BLaER1 treated with 17β-estradiol and CSF1 and Interleukin-3, amounts not matched to agents 10 nM and 100 nM (cell line): ENCODE measurements at regions not wholly inside any gene's neighbourhood (a gene's known extent, or its start where the extent isn't known, plus 50 kb on each side); places are given as distances from the start of the nearest gene placed in this dataset.

Source experiments
- H3K27ac ChIP-seq, 11 experiments: shearing (Covaris generic); formaldehyde crosslinking; 2 replicates each; pipeline ENCODE4 v1.8.1; 2022
- H3K27me3 ChIP-seq, 11 experiments: shearing (Covaris generic); formaldehyde crosslinking; 2 replicates each; pipeline ENCODE4 v1.8.1; 2022
- H3K36me3 ChIP-seq, 11 experiments: shearing (Covaris generic); formaldehyde crosslinking; 2 replicates each; pipeline ENCODE4 v1.8.1; 2022
- H3K4me1 ChIP-seq, 10 experiments: shearing (Covaris generic); formaldehyde crosslinking; 2 replicates each; pipeline ENCODE4 v1.8.1; 2022
- H3K4me2 ChIP-seq, 11 experiments: shearing (Covaris generic); formaldehyde crosslinking; 2 replicates each; pipeline ENCODE4 v1.8.1; 2022
- H3K4me3 ChIP-seq, 10 experiments: shearing (Covaris generic); formaldehyde crosslinking; 2 replicates each; pipeline ENCODE4 v1.8.1; 2022
- H3K9ac ChIP-seq, 11 experiments: shearing (Covaris generic); formaldehyde crosslinking; 2 replicates each; pipeline ENCODE4 v1.8.1; 2022
- H3K9me3 ChIP-seq, 11 experiments: shearing (Covaris generic); formaldehyde crosslinking; replicated peaks in 1 of 11; 2 replicates each; pipeline ENCODE4 v1.8.1; 2022
- H4K20me1 ChIP-seq, 11 experiments: shearing (Covaris generic); formaldehyde crosslinking; 2 replicates each; pipeline ENCODE4 v1.8.1; 2022
- Cebpa-rat ChIP-seq, 11 experiments: shearing (Covaris generic); IDR thresholded peaks; 2 replicates each; pipeline ENCODE4 v1.8.1; 2022

- Histone ChIP-seq H3K36me3 (no peaks in the 10 kb centered on the region), H3K4me2 (no peak overlapping the region), H3K4me1 (no peaks in the 10 kb centered on the region), H3K9me3 (peaks cover 13 to 18% (median 15%) of the 10 kb centered on the region in 11 experiments), H4K20me1 (no peaks in the 10 kb centered on the region), H3K27me3 (no peaks in the 10 kb centered on the region), H3K9ac (no peak overlapping the region), H3K27ac (no peak overlapping the region), H3K4me3 (no peak overlapping the region)
- no peak for TF ChIP-seq Cebpa-rat (IDR thresholded peaks at IDR 0.05)
Measured at GRCh38 chr4:106451091-106451490, 82.5 kb upstream of the GIMD1 start.

GRCh38 chr4:106450249-106450648 is 81.7 kb upstream of the GIMD1 start:
- Histone ChIP-seq H3K27ac (no peak overlapping the region), H3K9ac (no peak overlapping the region), H3K4me3 (no peak overlapping the region), H3K9me3 (peaks cover 18 to 25% (median 21%) of the 10 kb centered on the region in 11 experiments), H3K27me3 (no peaks in the 10 kb centered on the region), H3K36me3 (no peaks in the 10 kb centered on the region), H4K20me1 (no peaks in the 10 kb centered on the region), H3K4me1 (no peaks in the 10 kb centered on the region), H3K4me2 (no peak overlapping the region)
- no peak for TF ChIP-seq Cebpa-rat (IDR thresholded peaks at IDR 0.05)

GRCh38 chr4:106444557-106444956 is 76.0 kb upstream of the GIMD1 start:
- no peaks in the 10 kb centered on the region for H3K36me3 ChIP-seq
- H3K4me2 ChIP-seq: no peak overlapping the region
- H3K27me3 ChIP-seq: no peaks in the 10 kb centered on the region
- H3K4me3 ChIP-seq: no peak overlapping the region
- H3K4me1 ChIP-seq: no peaks in the 10 kb centered on the region
- TF ChIP-seq Cebpa-rat (IDR thresholded peaks at IDR 0.05): no peak
- H3K9me3 ChIP-seq: peaks cover 18 to 25% (median 21%) of the 10 kb centered on the region in 11 experiments
- no peak overlapping the region for H3K9ac ChIP-seq
- no peaks in the 10 kb centered on the region for H4K20me1 ChIP-seq
- H3K27ac ChIP-seq: no peak overlapping the region

GRCh38 chr4:106430797-106431196 is 62.2 kb upstream of the GIMD1 start:
- H4K20me1 ChIP-seq: no peaks in the 10 kb centered on the region
- no peaks in the 10 kb centered on the region for H3K27me3 ChIP-seq
- TF ChIP-seq Cebpa-rat (IDR thresholded peaks at IDR 0.05): no peak
- no peak overlapping the region for H3K9ac ChIP-seq
- H3K36me3 ChIP-seq: no peaks in the 10 kb centered on the region
- no peaks in the 10 kb centered on the region for H3K4me1 ChIP-seq
- H3K4me2 ChIP-seq: no peak overlapping the region
- no peak overlapping the region for H3K27ac ChIP-seq
- no peak overlapping the region for H3K4me3 ChIP-seq
- H3K9me3 ChIP-seq: no peaks in the 10 kb centered on the region

GRCh38 chr4:106429885-106430284 is 61.3 kb upstream of the GIMD1 start:
- Histone ChIP-seq H3K27me3 (no peaks in the 10 kb centered on the region), H3K9me3 (no peaks in the 10 kb centered on the region), H3K27ac (no peak overlapping the region), H4K20me1 (no peaks in the 10 kb centered on the region), H3K4me1 (no peaks in the 10 kb centered on the region), H3K4me3 (no peak overlapping the region), H3K9ac (no peak overlapping the region), H3K36me3 (no peaks in the 10 kb centered on the region), H3K4me2 (no peak overlapping the region)
- TF ChIP-seq Cebpa-rat (IDR thresholded peaks at IDR 0.05): no peak

- H3K4me3 ChIP-seq: no peak overlapping the region
- TF ChIP-seq Cebpa-rat (IDR thresholded peaks at IDR 0.05): no peak
- H4K20me1 ChIP-seq: no peaks in the 10 kb centered on the region
- H3K4me1 ChIP-seq: no peaks in the 10 kb centered on the region
- H3K36me3 ChIP-seq: no peaks in the 10 kb centered on the region
- no peak overlapping the region for H3K9ac ChIP-seq
- H3K9me3 ChIP-seq: no peaks in the 10 kb centered on the region
- no peak overlapping the region for H3K27ac ChIP-seq
- no peaks in the 10 kb centered on the region for H3K27me3 ChIP-seq
- H3K4me2 ChIP-seq: no peak overlapping the region
Measured at GRCh38 chr4:106426069-106426468, 57.5 kb upstream of the GIMD1 start.

GRCh38 chr4:106425576-106425975 is 57.0 kb upstream of the GIMD1 start:
- Histone ChIP-seq H3K9me3 (no peaks in the 10 kb centered on the region), H3K36me3 (no peaks in the 10 kb centered on the region), H3K9ac (no peak overlapping the region), H4K20me1 (no peaks in the 10 kb centered on the region), H3K4me2 (no peak overlapping the region), H3K4me1 (no peaks in the 10 kb centered on the region), H3K27ac (no peak overlapping the region), H3K4me3 (no peak overlapping the region), H3K27me3 (no peaks in the 10 kb centered on the region)
- TF ChIP-seq Cebpa-rat (IDR thresholded peaks at IDR 0.05): no peak

- Histone ChIP-seq H3K4me2 (no peak overlapping the region), H3K4me3 (no peak overlapping the region), H3K9me3 (no peaks in the 10 kb centered on the region), H4K20me1 (no peaks in the 10 kb centered on the region), H3K4me1 (no peaks in the 10 kb centered on the region), H3K9ac (no peak overlapping the region), H3K27me3 (no peaks in the 10 kb centered on the region), H3K36me3 (no peaks in the 10 kb centered on the region), H3K27ac (no peak overlapping the region)
- no peak for TF ChIP-seq Cebpa-rat (IDR thresholded peaks at IDR 0.05)
Measured at GRCh38 chr4:106424426-106424825, 55.8 kb upstream of the GIMD1 start.

- no peak overlapping the region for H3K4me2 ChIP-seq
- no peak overlapping the region for H3K9ac ChIP-seq
- H3K9me3 ChIP-seq: no peaks in the 10 kb centered on the region
- H3K4me3 ChIP-seq: no peak overlapping the region
- no peak overlapping the region for H3K27ac ChIP-seq
- H3K36me3 ChIP-seq: no peaks in the 10 kb centered on the region
- H3K4me1 ChIP-seq: no peaks in the 10 kb centered on the region
- no peaks in the 10 kb centered on the region for H4K20me1 ChIP-seq
- H3K27me3 ChIP-seq: no peaks in the 10 kb centered on the region
- TF ChIP-seq Cebpa-rat (IDR thresholded peaks at IDR 0.05): no peak
Measured at GRCh38 chr4:106423791-106424190, 55.2 kb upstream of the GIMD1 start.

GRCh38 chr4:106422766-106423165 is 54.2 kb upstream of the GIMD1 start:
- no peaks in the 10 kb centered on the region for H3K27me3 ChIP-seq
- no peaks in the 10 kb centered on the region for H4K20me1 ChIP-seq
- no peak overlapping the region for H3K4me3 ChIP-seq
- H3K9ac ChIP-seq: no peak overlapping the region
- TF ChIP-seq Cebpa-rat (IDR thresholded peaks at IDR 0.05): no peak
- H3K4me2 ChIP-seq: no peak overlapping the region
- no peaks in the 10 kb centered on the region for H3K4me1 ChIP-seq
- no peaks in the 10 kb centered on the region for H3K36me3 ChIP-seq
- H3K27ac ChIP-seq: no peak overlapping the region
- H3K9me3 ChIP-seq: no peaks in the 10 kb centered on the region
